Lower leg skin (tissue), 4 donors: ENCODE measurements at regions not wholly inside any gene's neighbourhood (a gene's known extent, or its start where the extent isn't known, plus 50 kb on each side); places are given as distances from the start of the nearest gene placed in this dataset.

Source experiments
- DNase-seq, 2 donors: peaks; one replicate each; pipeline ENCODE4 v3.0.0-alpha.2; 2019; ENCODE audit warnings: low spot score in 2 of 2
- H3K4me3 ChIP-seq: fragments of 200-600 bp; sonication (generic); 2 replicates; pipeline ENCODE4 v1.5.1; 2017; ENCODE audit warnings: mild to moderate bottlenecking, low read depth; ENCODE audit not compliant: poor library complexity, severe bottlenecking
- CTCF ChIP-seq, 3 donors: fragments of 450-650 bp; IDR thresholded peaks; one replicate each; pipeline ENCODE4 v1.5.1; 2016; ENCODE audit warnings: antibody characterized with exemption in 3 of 3, mild to moderate bottlenecking in 3 of 3, moderate library complexity in 2 of 3
- POLR2A ChIP-seq, 2 donors: fragments of 450-650 bp; IDR thresholded peaks; one replicate each; pipeline ENCODE4 v1.6.1; 2016 to 2017; ENCODE audit warnings: antibody characterized with exemption in 2 of 2, mild to moderate bottlenecking in 1 of 2, moderate library complexity in 1 of 2
- WGBS, 2 donors: methylation state at CpG; one replicate each; pipeline ENCODE4 v1.1.5; 2018; 5-methylcytosine and 5-hydroxymethylcytosine counted together
- intact Hi-C: fragments of 100-400 bp; cut with DNase I; formaldehyde crosslinking; loops from one replicate; pipeline ENCODE4 v1.15.0; 2023; ENCODE audit warnings: low total_unique reads

GRCh38 chr4:35939751-35940150, 304.6 kb downstream of the ARAP2 start:
- intact Hi-C loops: no loop called here
- TF ChIP-seq POLR2A (IDR thresholded peaks at IDR 0.05): no peak
- no peak for TF ChIP-seq CTCF (IDR thresholded peaks at IDR 0.05)
- no peak for DNase-seq
- 71 to 75% methylated on average over 1 of the region's 1 CpG for WGBS, 2 donors
- H3K4me3 ChIP-seq: no peak overlapping the region

DNA sequence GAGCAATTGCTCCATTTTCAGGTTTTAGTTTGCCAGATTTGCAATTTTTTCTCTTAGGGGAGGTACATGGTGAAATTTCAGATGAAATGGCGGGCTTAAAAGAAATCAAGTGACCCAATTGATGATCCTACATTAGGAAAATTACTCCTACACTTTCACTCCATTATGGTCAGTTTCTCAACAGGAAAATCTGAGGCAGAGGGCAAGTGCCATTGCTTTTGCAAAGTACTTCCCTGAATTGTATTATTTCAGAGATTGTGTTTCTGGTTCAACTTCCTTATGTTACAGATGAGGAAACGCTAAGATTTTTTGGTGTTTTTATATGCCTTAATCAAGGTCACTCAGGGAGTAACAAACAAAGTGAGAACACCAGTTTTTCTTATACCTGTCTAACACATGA, 302.2 kb downstream of the ARAP2 start:
- intact Hi-C loops: no loop called here
- no peak for DNase-seq
- WGBS, 2 donors: 77 to 79% methylated on average over 2 of the region's 2 CpGs
- no peak overlapping the region for H3K4me3 ChIP-seq
- TF ChIP-seq POLR2A (IDR thresholded peaks at IDR 0.05) (no peak), CTCF (IDR thresholded peaks at IDR 0.05) (no peak)

GRCh38 chr4:35943606-35944005, 300.7 kb downstream of the ARAP2 start:
- DNase-seq: no peak
- intact Hi-C loops: no loop called here
- no peak for TF ChIP-seq POLR2A (IDR thresholded peaks at IDR 0.05)
- H3K4me3 ChIP-seq: no peak overlapping the region

- TF ChIP-seq POLR2A (IDR thresholded peaks at IDR 0.05): no peak
- no peak for TF ChIP-seq CTCF (IDR thresholded peaks at IDR 0.05)
- intact Hi-C loops: no loop called here
- WGBS, 2 donors: 90 to 92% methylated on average over 2 of the region's 2 CpGs
- no peak overlapping the region for H3K4me3 ChIP-seq
- no peak for DNase-seq
Observed at GRCh38 chr4:35948171-35948570, 296.1 kb downstream of the ARAP2 start.

- H3K4me3 ChIP-seq: no peak overlapping the region
- TF ChIP-seq POLR2A (IDR thresholded peaks at IDR 0.05): no peak
- no peak for DNase-seq
- WGBS, 2 donors: 93 to 94% methylated on average over 1 of the region's 1 CpG
- intact Hi-C loops: no loop called here
Observed at GRCh38 chr4:35950442-35950841, 293.9 kb downstream of the ARAP2 start.

DNA sequence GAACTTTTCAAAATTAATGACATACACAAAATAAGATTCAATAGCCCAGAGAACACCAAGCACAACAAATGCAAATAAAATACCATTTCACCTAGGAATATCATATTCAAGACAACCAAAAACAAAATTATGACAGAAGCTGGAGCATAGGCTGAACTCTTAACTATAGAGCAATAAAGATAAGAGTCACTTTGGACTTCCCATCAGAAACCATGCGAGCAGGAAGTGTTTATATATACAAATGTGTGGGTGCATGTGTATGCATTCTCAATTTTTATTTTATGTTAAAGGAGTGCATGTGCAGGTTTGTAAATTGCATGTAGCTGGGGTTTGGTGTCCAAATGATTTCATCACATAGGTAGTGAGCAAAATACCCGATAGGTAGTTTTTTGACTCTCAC, 291.6 kb downstream of the ARAP2 start:
- 90 to 92% methylated on average over 2 of the region's 2 CpGs for WGBS, 2 donors
- no peak for DNase-seq
- H3K4me3 ChIP-seq: no peak overlapping the region
- no peak for TF ChIP-seq CTCF (IDR thresholded peaks at IDR 0.05)
- no peak for TF ChIP-seq POLR2A (IDR thresholded peaks at IDR 0.05)
- intact Hi-C loops: no loop called here

GRCh38 chr4:35963383-35963782, 280.9 kb downstream of the ARAP2 start:
- TF ChIP-seq POLR2A (IDR thresholded peaks at IDR 0.05) (no peak), CTCF (IDR thresholded peaks at IDR 0.05) (no peak)
- H3K4me3 ChIP-seq: no peak overlapping the region
- no peak for DNase-seq
- intact Hi-C loops: no loop called here
- 78 to 81% methylated on average over 4 of the region's 4 CpGs for WGBS, 2 donors
